ENCODE measurements at regions not wholly inside any gene's neighbourhood (a gene's known extent, or its start where the extent isn't known, plus 50 kb on each side); places are given as distances from the start of the nearest gene placed in this dataset.
A peak's percentile ranks its signal among the peaks of the same experiment; 100 is the strongest.

GRCh38 chr22:46050916-46051614 lies 74.1 kb upstream of the WNT7B start:
- intact Hi-C loops (cut with DNase I) = loop anchor here (5.0 to 10.0 kb wide), 2 partner anchors 39 to 54 kb away; no protein-coding TSS in a partner anchor
- H3K27ac ChIP-seq = peak overlapping the region; percentile 97 to 98
- peak; percentile 6 to 60 for DNase-seq (ENCODE audit: low spot score in 2 of 2)
- H3K4me3 ChIP-seq = no peak overlapping the region
- TF ChIP-seq, protein P1, sequence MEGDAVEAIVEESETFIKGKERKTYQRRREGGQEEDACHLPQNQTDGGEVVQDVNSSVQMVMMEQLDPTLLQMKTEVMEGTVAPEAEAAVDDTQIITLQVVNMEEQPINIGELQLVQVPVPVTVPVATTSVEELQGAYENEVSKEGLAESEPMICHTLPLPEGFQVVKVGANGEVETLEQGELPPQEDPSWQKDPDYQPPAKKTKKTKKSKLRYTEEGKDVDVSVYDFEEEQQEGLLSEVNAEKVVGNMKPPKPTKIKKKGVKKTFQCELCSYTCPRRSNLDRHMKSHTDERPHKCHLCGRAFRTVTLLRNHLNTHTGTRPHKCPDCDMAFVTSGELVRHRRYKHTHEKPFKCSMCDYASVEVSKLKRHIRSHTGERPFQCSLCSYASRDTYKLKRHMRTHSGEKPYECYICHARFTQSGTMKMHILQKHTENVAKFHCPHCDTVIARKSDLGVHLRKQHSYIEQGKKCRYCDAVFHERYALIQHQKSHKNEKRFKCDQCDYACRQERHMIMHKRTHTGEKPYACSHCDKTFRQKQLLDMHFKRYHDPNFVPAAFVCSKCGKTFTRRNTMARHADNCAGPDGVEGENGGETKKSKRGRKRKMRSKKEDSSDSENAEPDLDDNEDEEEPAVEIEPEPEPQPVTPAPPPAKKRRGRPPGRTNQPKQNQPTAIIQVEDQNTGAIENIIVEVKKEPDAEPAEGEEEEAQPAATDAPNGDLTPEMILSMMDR (IDR thresholded peaks at IDR 0.05) = no peak
- H3K36me3 ChIP-seq = no peaks in the 10 kb centered on the region
- no peaks in the 10 kb centered on the region for H3K9me3 ChIP-seq
- no peaks in the 10 kb centered on the region for H3K27me3 ChIP-seq
- peaks cover 33 to 59% of the 10 kb centered on the region in 2 donors for H3K4me1 ChIP-seq

GRCh38 chr22:46051646-46052045 lies 74.7 kb upstream of the WNT7B start:
- TF ChIP-seq, protein P1 (IDR thresholded peaks at IDR 0.05) = no peak
- H3K4me1 ChIP-seq = peaks cover 28 to 58% of the 10 kb centered on the region in 2 donors
- DNase-seq (ENCODE audit: low spot score in 2 of 2) = peak; percentile 1 to 48
- intact Hi-C loops (cut with DNase I) = loop anchor here (2.0 to 10.0 kb wide), 3 partner anchors 19 to 53 kb away; no protein-coding TSS in a partner anchor
- H3K27ac ChIP-seq = peak overlapping the region; percentile 97 to 98
- H3K4me3 ChIP-seq = peak overlapping the region in 1 of 2 donors; percentile 85
- no peaks in the 10 kb centered on the region for H3K36me3 ChIP-seq
- H3K9me3 ChIP-seq = no peaks in the 10 kb centered on the region
- H3K27me3 ChIP-seq = no peaks in the 10 kb centered on the region

GRCh38 chr22:46052331-46052771 lies 75.4 kb upstream of the WNT7B start:
- DNase-seq (ENCODE audit: low spot score in 2 of 2) = peak; percentile 7 to 65
- H3K4me1 ChIP-seq = peaks cover 21 to 56% of the 10 kb centered on the region in 2 donors
- no peaks in the 10 kb centered on the region for H3K27me3 ChIP-seq
- H3K36me3 ChIP-seq = no peaks in the 10 kb centered on the region
- no peaks in the 10 kb centered on the region for H3K9me3 ChIP-seq
- peak overlapping the region; percentile 97 to 98 for H3K27ac ChIP-seq
- intact Hi-C loops (cut with DNase I) = loop anchor here (2.0 to 10.0 kb wide), 3 partner anchors 18 to 52 kb away; no protein-coding TSS in a partner anchor
- peak overlapping the region; percentile 73 to 85 for H3K4me3 ChIP-seq
- TF ChIP-seq, protein P1 (IDR thresholded peaks at IDR 0.05) = no peak

DNA sequence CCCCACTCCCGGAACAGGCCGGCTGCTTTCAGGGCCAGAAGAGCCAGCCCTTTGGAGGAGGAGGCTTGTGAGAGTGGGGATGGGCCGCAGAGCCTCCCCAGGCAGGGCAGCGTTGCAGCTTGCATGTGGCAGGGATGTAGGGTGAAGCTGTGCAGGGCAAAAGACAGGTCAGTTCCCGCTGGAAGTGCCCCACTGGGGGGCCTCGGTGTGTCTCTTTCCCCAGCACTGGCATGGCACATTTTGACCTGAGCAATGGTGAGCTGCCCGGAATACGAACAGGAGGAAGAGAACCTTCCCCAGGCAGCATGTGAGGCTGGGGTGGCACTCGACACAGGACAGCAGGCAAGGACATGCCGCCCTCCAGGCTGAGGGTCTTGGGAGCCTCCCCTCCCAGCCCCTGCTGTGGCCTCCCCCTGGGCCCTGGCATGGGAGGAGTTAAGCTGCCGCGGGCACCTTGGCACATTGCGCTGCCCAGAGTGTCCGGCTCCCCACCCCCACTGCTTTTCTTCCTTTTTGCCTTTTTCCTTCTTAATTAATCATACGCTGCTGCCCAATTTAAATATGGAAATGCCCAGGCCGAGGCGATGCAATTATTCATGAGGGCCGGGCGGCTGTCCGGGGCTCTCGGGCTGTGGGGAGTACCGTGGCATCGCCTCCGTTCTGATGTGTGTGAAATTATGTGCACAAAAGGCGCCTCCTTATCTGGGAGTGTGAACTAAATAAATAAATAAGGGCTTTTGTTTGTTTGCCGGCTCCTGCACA lies 76.0 kb upstream of the WNT7B start:
- Histone ChIP-seq H3K27me3 (no peaks in the 10 kb centered on the region), H3K27ac (peak overlapping the region; percentile 97 to 98), H3K9me3 (no peaks in the 10 kb centered on the region), H3K4me1 (peaks cover 22 to 55% of the 10 kb centered on the region in 2 donors), H3K36me3 (no peaks in the 10 kb centered on the region), H3K4me3 (peak overlapping the region; percentile 73 to 85)
- TF ChIP-seq, protein P1 (IDR thresholded peaks at IDR 0.05) = no peak
- DNase-seq (ENCODE audit: low spot score in 2 of 2) = peak; percentile 10 to 71
- intact Hi-C loops (cut with DNase I) = loop anchor here (2.0 to 10.0 kb wide), 3 partner anchors 18 to 52 kb away; no protein-coding TSS in a partner anchor

- TF ChIP-seq, protein P1 (IDR thresholded peaks at IDR 0.05) = no peak
- H3K4me1 ChIP-seq = peaks cover 23 to 52% of the 10 kb centered on the region in 2 donors
Measured at GRCh38 chr22:46053563-46054090, 76.7 kb upstream of the WNT7B start.

More at GRCh38 chr22:46053563-46054090, 76.7 kb upstream of the WNT7B start:
- Histone ChIP-seq H3K27ac (peak overlapping the region; percentile 97 to 98), H3K9me3 (no peaks in the 10 kb centered on the region), H3K36me3 (no peaks in the 10 kb centered on the region), H3K4me3 (peak overlapping the region; percentile 73 to 85), H3K27me3 (no peaks in the 10 kb centered on the region)
- peak; percentile 41 to 89 for DNase-seq (ENCODE audit: low spot score in 2 of 2)
- intact Hi-C loops (cut with DNase I) = loop anchor here (2.0 to 10.0 kb wide), 3 partner anchors 17 to 51 kb away; no protein-coding TSS in a partner anchor

All from ascending aorta (tissue), 2 donors.